ENCODE measurements at regions not wholly inside any gene's neighbourhood (a gene's known extent, or its start where the extent isn't known, plus 50 kb on each side); places are given as distances from the start of the nearest gene placed in this dataset.

DNA sequence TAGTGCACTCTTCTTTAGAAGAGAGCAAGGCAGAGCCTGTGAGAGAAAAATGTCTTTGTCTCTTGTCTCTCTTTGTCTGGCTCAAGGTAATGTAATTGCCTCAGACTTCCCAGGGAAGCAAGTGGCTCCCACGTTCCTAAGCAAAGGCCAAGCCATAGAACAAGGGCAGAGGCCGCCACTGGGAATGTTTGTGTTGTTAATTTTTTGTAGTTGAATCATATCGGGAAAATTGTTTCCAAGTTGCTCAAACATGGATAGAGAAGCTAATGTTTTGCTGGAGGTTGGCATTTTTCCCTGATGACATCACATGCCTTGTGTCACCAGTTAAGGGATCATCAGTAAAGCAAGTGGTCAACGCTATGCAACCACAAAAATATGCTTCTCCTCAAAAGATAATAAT, 211.5 kb upstream of the FOXA2 start:
- DNase-seq: peak; percentile 98

DNA sequence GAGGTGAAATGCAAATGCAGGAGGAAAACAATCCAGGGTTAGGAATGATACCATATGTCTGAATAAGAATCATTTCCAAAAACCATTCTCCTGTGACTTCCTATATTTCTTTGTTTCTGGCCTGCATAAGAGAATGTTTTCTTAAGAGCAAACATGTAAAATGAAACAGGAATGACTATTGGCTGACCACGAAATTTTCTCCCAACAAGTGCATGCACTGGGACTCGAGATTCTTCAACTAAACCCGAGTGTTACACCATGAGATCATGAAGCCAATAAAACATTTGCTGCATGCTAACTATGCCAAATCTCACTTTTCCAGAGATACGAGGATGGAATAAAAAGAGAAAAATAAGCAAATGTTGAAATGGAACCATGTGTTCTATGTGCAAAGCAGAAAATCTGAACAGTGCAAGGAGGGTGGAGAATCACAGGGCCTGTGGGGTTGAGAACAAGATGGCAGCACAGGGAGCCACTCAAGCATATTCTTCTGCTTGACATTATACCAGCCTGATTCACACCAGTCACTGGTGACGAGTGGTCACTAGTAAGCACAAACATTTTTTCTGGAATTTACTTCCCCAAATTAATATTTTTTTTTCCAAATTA, 212.2 kb upstream of the FOXA2 start:
- DNase-seq: peak; percentile 63

DNA sequence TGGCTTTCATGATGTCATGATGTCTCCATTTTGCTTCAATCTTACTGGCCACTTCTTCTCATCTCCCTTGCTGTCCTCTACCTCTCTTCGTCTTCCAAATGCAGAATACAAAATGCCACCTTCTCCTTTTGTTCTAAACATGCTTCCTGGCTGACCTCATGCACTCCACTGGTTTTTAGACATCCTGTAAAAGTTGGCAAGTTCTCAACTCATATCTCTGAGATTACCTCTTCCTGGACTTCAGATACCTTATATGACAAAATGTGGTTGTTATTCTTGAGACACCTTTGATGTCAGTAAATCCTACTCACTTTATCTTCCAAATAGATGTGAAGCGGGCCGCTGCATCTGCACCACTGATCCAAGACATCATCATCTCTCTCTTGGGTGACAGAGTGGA, 212.7 kb upstream of the FOXA2 start:
- DNase-seq: no peak

DNA sequence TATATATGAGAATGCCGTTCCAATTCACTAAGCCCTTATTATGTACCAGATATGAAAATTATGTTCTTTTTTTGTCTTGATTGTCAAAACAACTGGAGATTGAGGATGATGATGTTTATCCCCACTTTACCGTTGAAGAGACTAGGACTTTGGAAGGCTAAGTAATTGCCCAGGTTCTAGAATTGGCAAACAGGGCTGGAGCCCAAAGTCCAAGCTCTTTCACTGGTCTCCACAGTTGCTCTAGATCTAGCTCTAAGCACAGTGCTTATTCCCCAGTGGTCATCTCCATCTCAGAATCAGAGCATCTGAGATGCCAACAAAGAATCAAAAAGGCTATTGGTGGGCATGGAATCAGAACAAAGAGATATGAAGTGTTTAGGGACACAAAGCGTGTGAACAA, 215.3 kb upstream of the FOXA2 start:
- DNase-seq: no peak

DNA sequence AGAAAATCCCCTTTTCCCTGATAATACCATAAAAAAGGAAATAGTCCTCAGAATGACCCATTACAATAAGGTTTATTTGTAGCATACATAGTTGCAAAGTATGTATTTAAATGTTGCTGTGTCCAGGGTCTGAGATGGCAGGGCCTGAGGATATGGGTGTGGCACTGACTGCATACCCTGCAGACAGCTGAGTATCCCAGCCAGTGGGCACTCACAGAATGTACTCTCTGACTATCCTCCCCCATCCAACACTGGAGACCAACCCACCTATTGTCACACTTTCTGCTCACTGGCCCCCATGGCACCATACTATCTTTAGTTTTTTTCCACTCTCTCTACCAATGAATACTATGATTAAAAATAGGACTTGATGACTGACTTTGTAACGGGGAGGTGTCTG, 215.8 kb upstream of the FOXA2 start:
- no peak for DNase-seq

DNA sequence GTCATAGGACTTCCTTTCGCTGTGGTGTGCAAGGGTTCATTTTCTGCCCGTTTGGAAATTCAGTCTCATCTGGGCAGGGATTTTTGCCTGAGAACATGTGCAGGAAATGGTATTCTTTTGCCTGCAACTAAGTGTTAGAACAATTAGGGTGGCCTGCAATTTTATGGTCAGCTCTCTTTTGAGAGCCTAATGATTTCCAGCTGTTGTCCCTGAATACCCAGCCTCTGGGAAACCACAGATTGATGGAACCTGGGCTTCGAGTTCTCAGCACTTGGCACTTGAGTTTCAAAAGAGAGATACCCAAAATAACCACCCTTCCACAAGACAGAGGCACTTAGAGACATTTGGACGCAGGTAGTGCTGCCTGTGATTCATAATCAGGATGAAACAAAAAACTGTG, 217.2 kb upstream of the FOXA2 start:
- peak; percentile 48 for DNase-seq

DNA sequence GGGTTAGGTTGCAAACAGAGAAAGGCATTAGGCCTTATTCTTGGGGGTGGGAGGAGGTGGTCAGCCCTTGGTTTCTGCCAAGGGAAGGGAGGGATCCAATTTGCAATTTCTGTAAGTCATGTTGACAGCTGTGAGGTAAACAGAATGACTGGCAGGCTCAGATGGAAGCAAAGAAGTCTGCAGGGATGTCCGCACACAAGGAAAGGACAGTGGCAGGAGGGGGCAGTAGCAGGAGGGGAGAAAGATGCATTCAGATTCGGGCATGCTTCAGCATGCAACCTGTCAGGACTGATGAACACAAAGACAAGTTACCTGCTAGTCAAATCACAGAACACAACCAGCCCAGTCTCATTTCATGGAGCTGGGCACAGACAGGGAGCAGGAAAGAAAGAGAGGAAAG, 217.9 kb upstream of the FOXA2 start:
- no peak for DNase-seq

DNA sequence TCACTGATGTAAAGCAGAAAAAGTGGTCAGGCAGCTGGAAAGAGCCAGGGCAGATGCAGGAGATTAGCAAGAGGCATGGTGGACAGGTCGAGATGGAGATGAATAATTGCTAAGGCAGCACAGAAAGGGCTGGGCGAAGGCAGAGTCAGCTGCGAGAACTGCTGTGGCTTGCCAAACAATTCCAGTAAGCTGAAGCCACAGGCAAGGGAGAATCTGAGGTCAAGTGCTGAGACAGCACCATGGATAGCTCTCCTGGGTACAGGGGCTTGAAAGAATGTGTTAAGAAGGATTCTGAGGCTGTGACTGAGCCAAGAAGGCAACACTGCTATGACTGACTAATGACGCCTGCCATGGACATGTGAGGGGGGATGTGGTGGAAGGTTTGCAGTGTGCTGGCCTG, 220.8 kb upstream of the FOXA2 start:
- DNase-seq: peak; percentile 95

DNA sequence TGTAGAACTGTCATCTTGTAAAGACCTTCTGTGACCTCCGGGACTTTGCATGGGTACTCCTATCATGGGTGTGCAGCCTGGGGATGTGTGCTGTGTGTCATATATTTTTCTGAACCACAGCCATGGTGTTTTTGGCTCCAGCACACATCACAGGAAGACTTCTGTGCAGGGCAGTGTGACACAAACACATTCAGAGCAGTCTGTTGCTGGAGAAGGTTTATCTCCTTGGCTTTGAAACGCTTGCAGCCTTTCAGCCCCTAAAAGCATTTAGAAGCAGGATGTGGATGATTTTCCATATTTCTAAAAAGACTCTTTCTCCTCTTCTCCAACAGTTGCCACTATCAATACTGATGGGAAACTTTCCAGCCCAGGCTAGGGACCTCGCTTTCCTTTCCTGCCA, 221.6 kb upstream of the FOXA2 start:
- DNase-seq: no peak

DNA sequence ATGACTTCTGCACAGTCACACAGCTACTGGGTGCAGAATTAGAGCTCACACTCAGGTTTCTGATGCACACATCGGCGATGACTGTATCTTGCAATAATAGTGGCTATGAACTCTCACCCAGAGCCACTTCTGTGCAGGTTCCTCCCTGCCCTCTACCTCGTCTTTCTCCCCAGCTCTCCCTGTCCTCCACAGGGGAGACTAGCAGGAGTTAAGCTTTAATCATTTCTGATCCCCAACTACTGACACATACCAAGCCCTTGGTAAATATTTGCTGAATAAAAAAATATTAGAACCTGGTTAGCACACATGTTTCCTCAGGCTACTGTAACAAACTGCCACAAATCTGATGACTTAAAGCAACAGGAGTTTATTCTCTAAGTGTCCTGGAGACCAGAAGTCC, 222.7 kb upstream of the FOXA2 start:
- no peak for DNase-seq

DNA sequence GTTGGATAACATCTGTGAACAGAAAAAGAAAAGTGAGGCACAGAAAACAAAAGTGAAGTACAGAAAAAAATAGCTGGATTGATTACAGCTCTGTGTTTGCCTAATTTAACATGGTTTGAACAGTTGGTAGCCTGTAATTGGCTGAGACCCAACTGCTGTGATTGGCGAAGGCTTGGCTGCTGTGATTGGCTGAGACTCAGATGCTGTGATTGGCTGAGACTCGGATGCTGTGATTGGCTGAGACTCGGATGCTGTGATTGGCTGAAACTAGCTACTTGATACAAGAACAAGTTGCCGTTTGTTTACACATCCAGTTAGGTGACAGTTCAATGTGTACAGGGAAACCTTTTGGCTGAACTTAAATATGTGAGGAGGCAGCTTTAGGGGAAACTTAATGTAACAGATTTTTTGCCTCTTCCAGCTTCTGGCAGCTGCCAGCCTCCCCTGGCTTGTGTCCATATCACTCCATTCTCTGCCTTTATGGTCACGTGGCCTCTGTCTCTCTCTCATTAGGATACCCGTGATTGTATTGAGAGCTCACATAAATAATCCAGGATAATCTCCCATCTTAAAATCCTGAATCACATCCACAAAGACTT, 223.4 kb upstream of the FOXA2 start:
- no peak for DNase-seq

DNA sequence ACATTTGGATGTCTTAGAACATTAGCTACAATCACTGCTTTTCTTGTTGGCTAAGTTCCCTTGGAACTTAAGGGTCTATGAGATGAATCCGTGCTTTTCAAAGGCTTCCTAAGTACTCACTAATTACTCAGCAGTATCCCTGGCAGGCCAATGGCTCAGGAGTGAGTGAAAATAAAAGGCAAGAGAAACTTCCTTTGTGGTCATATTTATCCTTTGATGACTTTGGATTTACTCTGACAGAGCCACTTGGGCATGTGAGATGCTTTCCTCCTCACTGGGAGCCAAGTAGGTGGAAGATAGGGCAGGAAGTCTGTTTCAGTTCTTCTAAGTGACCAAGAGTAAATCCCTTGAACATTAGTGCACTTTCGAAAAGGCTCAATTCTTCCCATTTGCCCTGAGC, 224.3 kb upstream of the FOXA2 start:
- DNase-seq: no peak

DNA sequence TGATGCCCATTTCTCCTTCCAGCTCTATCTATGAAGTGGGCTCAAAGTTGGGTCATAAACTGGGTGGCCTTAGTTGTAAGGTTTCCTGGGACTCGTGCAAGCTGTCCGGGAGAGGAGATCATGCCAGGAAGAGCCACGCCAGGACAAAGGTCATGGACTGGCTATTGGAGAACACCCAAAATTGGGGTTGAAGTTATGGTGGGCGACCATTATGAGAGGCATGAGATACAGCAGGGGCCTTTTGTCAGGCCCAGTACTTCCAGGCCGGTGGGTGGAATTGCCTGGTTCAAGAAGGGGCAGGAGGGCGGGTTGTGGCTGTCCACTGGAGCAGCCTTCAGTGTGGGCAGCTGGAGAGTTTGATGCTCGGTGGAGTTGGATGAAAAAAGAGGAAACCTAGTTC, 225.1 kb upstream of the SSTR4 start:
- no peak for DNase-seq

DNA sequence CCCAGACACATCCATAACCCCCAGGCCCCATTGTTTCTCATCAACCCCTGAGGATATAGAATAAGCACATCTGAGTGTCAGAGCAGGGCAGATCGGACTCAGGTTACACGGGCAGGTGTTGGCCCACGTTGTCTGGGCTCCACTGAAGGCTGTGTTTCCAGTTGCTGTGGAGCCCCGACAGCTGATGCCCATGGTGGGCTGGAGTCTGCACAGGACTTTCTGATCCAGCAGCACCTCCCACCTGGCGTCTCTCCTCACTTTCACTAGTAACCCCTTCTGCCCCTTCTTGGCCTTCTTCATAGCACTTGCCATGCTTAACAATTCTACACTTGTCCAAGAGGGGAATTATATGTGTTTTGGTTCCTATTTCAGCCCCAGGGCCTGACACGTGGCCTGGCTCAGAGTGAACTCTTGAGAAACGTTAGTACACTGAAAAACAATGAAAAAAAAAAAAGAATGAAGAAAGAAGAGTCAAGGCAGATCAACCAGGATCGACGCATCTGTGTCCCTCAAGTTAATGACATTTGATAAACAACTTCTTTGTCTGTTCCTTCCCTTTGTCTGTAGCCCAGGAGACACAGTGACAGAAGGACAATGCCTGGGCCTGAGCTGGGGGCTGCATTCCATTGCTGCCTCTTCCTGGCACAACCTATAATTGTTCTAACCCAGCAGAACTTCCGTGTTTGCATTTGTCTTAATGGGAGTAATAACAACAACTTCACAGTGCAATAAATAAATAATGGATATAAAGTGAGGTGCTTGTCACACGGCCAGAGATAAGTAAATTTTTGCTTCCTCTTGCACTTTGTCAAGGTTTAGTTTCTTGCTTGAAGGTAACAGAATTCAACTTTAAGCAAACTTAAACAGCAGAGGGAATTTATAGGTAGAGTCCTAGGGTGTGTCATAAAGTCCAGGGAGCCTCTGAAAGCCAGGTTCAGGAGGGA, 224.2 kb upstream of the SSTR4 start:
- DNase-seq: no peak

DNA sequence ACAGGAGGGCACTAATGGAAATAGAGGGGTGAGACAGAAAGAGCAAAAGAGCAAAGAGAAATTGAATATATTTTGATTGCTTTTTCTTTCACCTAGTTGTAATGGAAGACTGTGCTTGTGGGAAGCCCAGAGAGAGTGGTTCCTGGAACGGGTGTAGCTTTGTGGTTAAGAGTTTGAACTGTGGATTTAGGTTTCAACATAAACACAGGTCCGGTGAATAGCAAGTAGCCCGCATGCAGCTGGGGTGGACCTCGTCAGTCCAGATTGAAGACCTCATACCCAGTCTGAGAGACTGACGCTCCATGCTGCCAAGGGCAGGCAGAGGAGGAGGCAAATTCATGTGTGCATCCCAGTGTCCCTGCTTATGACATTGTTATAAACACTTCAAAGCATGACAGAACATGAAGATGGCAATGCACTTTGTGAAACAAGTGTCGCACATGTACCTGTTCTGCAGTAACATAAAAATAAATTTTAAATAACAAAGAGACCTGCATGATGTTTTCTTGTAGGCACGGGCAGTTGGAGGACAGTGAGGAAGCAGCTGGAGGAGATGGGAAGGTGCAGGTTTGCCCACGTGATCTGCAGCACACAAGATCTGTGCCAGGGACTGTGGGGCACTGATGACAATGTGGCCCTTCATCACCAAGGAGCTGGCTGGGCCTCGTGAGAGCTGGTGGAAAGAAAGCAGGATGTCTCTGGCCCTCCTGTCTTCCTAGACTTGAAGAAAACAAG, 220.5 kb upstream of the SSTR4 start:
- no peak for DNase-seq

DNA sequence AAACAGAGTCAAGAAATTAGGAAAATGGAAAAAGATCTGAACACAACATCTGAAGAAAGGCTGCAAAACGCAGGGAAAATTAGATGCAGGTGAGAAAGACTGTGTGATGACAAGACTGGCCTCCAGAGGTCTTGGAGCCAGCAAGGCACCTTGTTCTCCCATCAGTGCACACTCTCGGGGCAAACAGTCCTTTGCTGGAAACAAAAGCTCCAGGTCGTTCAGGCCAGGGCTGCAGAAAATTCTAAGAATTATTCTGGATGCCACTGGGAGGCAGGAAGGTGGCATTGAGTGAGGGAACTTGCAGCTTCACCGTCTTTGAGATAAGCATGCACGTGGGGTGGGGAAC, 219.9 kb upstream of the SSTR4 start:
- no peak for DNase-seq

DNA sequence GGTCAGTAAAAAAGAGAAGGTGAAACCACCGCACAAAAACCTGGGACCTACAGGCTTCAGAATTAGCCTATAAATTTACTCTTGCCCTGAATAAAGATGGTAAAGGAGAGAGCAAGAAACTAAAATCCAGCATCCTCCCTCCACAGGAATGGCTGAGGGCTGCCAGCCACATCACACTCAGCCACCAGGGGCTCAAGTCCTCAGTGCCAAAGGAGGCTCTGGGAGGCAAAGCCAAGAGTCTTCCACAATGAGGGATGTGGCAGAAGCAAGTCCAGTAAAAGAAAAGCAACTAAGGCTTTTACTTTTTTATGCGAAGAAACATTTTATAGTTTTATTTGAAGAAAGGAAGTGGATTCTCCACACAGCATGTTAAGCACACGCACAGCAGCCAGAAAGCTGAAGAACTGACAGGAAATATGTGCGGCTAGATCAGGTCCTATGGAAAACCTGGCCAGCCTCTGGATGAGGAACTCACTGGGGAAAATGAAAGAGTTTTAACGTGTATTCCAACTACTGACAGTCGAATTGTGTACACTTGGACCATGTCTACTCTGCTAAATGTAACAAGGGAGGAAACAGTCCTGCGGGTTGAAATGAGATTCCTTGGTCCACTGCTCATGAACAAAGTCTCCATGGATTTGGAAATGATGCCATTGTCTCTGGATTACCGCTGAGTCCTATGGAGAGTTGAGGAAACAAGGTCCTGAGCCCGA, 219.4 kb upstream of the SSTR4 start:
- DNase-seq: no peak

DNA sequence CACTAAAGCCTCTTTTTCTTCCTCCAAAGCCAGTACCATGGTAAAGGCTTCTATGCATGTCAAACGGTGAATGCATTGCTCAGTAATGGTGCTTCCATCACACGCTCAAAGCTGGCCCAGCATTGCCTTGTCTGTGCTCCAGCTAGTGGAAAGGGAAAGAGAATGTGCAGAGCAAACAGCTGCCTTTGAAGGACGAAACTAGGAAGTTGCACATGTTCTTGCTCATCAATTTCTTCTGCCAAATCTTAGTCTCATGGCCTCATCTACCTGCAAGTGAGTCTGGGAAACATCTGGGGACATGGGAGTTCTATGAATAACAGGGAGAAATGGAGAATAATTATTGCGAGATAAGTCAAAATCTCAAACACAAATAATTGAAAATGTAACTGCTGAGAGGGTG, 216.5 kb upstream of the SSTR4 start:
- DNase-seq: no peak

DNA sequence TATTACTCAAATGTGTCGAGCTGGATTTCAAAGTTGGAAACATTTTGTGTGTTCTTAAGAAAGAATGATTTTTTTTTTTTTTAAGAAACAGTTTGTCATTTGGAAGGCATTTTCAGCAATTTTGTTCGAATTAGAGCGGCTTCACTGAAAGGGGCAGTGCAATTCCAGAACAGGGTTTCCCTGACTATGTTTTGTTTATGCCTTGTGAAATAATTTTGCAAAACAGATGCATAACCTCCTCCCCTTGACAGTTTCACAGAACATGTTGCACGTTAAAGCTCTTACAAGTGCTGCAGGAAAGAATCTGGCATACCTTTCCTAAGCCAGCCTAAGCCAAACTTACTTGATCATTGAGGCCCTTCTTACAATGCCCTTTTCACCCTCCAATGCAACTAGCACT, 216.0 kb upstream of the SSTR4 start:
- no peak for DNase-seq

DNA sequence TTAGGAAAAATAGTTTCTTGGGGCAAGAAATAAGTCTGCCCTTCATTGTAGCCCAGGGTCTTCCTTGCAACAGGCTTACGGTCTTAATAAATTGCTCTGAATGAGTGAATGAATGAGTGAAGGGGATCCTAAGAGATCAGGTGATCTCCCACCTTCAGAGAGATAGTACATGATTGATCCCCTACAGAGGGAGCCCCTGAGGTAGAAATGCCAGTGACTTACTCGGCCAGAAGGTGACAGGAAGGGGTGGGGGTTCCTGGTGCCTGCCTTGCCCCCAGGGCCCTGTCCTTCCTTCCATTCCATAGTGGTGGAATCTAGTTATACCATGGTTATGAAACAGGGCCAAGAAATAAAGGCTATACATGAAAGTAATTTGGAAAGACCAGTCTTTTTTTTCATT, 215.3 kb upstream of the SSTR4 start:
- DNase-seq: no peak

DNA sequence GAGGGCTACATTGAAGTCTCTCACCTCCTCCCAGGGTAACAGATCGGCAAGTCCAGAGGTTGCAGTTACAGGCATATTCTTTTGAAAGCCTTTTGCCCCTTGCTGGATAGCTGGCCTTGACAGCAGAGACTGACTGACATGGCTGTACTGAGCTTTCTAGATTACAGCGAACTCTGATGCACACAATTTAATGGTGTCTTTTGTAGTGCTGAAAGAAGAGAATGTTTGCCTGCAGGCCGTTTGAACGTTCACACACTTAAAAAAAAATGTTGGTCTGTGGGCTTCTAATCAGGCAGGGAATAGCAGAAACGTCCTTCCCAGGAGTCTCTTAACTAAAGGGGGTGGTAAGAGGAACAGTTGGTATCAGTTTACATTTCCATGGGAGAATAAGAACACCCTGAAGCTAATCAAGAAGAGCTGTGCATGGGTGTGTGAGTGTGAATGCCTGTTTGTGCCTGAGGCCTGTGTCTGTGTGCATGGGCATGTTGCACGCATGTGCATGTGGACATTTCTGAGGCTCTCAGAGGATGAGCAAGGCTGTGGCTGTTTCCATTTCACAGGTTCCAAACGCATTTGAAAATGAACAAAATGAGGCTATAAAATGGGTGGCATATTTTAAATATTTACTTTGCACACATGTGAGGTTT, 213.9 kb upstream of the SSTR4 start:
- DNase-seq: no peak

DNA sequence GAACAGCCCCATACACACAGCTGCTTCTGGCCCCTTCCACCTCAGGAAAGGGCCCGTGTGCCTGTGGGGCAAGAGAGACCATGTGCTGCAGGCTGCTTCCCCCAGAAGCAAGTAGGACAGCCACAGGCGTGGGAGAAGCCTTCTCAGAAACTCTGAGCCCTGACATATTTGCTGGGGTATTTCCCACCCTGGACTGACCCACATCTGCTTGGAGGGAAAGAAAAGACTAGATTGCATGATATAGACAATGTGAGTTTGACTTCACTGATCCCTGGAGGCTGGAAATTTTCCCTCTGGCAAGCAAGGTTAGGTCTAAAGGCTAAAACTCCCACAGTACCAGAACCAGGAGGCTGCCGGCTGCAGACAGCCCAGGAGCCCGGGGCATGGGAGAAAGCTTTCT, 213.3 kb upstream of the SSTR4 start:
- DNase-seq: no peak

DNA sequence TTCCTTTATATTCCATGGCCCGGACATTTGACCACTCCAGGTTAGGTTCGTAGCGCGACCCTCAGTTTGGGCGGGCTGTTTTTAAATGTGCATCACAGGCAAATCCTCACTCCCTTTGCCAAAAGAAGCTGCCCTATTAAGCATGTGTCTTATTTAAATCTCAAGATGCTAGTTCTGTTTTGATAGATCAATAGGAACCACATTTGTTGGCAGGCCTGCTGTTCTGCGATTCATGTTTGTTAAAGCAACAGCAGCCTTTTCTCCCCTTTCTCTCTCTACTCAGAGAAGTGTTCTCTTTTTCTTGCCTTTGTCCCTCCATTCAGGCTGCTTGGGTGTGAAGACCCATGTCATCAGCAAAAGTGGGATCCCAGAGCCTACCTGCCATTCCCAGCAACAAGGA, 212.0 kb upstream of the SSTR4 start:
- no peak for DNase-seq
